HG03460 (cell line): ENCODE measurements at regions not wholly inside any gene's neighbourhood (a gene's known extent, or its start where the extent isn't known, plus 50 kb on each side); places are given as distances from the start of the nearest gene placed in this dataset.
"Not testable (repeated sequence)": the region's sequence is repeated elsewhere in the genome, so short reads cannot be mapped to it uniquely, and the experiment has no call there.

Experiments used
- ATAC-seq: cut with Tn5 transposase; IDR thresholded peaks from one replicate; pipeline ENCODE4 v1.9.1; 2021; ENCODE audit not compliant: unreplicated experiment

DNA sequence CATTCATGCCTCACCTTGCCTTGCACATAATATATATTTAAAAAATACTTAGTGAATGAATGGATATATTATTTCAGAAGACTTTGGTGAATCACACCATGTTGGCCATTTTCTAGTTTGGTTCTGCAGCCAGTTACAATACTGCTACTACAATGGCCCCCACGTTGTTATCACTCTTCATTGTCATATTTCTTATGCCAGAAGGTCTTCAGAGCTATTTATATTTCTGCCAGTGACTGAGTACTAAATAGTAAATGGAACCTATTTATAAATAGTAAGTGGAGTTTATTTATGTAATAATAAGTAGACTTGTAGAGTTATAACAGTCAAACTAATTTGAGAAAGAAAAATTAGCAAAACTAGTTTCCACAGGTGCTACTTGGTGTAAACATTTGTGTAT, 516.6 kb upstream of the SYT4 start:
- no peak for ATAC-seq

DNA sequence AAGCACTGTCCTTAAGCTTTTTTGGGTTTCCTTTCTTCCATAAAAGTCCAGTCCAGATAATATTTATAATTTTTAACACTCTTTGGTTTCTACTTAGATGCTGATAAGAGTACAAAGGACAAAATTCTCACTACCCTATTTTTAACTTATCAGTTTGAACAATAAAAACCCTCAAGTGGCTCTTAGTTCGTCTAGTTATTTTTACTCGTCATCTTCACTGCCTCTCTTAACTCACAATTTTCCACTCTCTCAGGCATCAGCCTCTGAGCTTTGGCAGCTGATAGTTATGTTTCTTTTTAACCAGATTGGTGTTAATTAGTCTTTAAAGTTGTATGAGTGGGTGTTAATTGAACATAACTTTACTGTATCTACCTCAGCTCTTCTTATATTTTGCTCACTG, 517.1 kb upstream of the SYT4 start:
- no peak for ATAC-seq

DNA sequence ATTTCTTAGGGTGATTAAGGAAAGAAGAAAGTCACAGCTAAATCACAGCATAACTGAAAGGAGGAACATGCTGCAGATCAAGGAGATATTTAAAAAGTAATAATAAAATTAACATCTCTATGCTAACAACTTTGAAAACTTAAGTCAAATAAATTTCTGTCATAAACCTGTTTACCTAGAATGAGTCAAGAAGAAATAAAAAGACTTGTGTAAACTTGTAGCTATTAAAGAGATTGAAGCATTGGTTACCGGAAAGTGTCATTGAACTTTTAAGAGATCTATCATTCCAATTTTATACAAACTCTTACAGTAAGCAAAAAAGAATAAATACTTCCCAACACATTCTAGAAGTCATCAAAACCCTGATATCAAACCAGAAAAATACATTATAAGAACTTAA, 520.1 kb upstream of the SYT4 start:
- ATAC-seq = no peak

DNA sequence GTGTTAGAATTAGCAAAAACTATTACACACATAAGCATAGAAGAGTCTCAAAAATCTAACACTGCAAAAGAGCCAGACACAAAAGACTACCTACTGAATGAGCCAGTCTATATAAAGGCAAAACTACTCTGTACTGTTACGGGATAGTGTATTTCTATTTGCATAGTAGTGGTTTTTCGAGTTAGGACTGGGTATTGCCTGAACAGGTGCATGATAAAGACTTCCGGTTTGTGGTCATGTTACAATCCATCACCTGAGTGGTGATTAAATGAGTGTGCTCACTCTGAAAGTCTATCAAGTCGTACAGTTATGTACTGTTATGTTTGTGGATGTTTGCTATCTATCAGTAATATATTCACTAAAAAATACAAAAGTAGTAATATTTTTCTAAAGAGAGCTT, 523.3 kb upstream of the SYT4 start:
- ATAC-seq = no peak

DNA sequence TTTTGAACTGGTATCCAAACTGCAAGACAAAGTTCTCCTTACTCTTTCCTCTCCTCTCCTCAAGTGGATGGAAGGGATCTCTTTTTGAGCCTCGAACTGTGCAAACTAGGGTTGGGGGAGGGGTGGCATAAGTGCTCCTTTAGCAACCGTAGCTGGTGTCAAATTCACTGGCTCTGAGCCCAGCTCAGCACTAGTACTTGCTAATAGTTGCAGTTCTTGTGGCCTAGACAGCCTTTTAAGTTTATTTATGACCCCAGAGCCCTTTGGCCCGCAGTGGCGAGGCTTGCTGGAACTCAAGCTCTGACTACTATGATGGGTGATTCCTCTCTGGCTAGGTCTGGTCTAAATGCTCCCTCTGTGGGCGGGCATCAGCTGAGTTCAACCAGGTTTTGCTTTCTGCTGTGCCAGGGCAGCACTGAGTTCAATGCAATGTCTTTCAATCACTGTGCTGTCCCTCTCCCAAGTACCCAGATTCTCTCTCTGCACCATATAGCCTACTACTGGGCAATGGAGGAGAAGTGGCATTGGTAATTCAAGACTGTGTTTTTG, 528.4 kb upstream of the SYT4 start:
- no peak for ATAC-seq

DNA sequence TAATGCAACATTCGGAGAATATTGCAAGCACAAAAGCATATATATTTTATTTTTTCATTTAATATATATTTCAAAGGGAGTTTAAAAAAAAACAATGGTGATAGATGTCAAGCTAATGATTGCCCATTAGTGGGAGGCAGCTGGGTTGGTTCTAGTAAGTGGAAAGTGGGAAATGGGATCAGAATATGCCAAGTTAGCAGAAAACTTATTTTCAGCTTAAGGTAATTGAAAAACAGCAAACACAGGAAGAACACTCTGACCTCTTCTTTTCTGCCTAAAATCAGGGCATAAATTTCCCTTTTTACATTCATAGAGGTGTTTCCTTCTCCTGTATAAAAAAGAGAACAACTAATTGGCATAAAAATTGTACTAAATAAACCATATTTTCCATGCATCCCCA, 535.3 kb upstream of the SYT4 start:
- ATAC-seq = no peak

DNA sequence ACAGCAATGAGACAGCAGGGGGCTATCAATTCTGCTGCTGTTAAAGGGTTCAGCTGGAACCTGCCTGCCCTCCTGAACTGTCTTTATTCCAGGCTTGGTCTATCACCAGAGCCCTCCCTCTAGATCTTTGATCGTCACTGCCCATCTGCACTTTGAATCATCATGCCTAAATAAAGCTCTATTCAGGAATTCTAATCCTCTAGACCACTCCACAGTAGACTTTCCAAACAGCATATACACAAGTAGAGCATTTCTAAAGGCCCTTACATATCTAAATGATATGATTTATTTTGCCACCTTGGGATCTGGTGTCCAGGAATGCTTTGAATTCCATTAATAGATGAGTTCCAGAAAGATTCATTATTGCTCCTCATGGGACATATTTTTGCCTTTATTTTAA, 542.1 kb upstream of the SYT4 start:
- ATAC-seq = no peak

DNA sequence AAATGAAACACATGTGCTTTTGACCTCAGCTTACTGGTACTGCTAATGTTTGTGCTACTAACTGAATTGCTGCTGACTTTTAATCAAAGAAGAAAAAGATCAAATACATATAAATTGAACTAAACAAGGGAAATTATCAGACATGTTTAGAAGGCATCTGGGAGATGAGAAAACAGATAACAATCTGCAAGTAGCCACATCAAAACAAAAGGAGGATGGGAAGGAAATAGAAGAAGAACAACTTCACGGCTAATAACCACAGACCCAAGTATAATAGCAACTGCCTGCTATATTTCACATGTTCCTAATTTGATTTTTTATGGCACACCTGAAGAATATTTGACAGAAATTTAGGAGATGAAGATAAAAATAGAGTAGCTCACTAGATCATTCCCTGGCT, 542.6 kb upstream of the SYT4 start:
- no peak for ATAC-seq

DNA sequence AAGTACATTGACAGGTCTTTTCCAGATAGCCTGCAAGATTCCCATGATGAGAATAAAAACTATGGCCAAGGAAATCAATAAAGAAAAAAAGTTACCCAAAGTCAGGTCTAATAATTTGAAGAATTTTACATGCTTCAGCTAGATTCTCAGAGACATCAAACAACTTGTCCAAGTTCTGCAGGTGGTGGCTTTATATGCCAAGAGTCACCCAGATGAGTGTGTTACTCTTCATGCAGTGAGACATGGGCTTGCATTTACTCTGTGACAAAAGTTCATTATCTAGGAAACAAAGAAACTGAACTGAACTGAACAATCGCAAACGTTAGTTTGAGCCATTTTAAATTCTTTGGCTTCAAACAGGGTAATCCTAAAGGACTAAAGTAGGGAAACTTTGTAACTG, 548.5 kb upstream of the SYT4 start:
- no peak for ATAC-seq

DNA sequence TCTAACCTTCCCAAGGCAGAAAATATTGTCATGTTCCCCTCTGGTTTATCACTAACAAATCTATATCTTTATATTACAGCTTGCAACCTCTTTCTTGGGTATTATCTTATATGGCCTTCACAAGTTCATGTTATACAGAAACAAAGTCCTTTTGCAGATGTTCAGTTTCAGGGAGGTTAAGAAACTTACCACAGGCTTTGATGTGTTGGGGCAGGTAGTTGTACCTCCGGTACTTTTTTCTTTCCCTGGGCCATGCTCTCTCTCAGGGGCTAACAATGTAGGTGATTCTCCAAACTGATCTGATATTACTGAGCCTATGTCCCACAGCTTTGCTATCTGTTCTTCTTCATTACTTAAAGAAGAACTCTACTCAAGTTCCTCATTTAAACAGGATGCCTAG, 548.9 kb upstream of the SYT4 start:
- no peak for ATAC-seq

DNA sequence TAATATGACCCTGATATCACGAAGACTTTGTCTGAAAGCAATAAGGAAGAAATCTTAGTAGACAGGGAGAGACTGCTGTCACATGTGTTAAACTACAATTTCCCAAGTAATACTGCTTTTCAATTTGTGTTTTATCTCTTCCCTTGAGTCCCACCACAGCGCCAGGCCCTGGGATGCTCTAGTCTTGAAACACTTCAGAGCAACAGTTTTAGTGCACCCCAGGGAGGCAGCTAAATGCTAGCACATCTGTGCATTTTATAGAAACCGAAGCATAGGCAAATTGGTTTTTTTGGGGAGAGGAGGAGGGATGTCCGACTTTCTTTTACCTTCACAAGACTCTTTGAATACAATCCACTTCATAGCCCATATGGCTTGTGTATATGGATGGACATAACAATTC, 550.0 kb upstream of the SYT4 start:
- no peak for ATAC-seq

DNA sequence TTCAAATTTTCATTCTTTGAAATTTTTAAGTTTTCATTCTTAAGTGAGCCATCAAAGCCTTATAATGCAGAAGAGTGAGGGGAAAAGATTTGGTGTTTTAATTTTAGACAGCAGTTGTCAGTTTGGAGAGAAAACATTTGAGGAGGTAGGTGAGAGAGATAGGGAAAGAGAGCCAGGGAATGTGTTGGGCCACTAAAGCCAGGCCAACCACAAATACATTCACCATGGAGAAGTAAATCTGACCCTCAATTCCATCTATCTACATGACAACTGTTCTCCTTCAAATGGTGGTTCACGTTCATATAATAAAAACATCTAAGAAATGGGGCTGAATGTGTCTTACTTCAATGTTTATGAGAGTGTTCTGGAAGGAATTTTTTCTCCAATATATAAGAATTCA, 553.0 kb upstream of the SYT4 start:
- no peak for ATAC-seq

DNA sequence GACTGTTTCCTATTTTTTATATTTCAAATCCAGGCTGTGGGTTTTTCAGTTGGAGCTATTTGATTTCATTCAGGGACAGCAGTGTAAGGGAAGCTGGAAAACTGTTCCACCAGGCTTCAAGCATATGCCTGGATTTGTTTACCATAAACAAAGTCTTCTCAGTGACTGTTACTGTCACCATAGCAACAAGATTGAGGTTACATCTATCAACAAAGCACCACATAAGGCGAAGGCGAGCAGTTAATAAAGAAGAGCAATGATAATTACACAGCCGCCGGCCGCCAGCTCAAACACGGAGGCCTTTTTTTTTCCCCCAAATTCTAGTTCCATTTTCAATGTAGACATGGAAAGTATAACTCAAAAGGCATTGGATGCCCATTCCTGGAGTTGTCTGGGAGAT, 553.7 kb upstream of the SYT4 start:
- no peak for ATAC-seq

DNA sequence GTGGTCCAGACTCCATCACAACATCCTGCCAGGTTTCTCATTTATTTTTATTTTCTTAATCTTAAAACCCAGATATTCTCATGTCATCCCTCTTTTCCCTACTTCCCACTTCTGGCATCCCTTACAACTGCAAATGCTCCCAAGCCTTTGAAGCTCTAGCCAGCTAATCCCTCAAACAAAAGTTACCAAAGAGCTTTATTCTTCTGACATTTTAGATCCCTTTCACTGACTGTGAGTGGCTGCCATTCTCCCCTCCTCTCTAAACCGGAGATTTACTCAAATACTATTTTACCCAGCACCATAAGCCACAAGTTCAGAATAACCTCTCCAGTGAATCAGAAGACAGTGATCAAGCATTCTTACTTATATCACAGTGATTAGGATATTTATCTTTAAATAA, 569.0 kb upstream of the SYT4 start:
- ATAC-seq = no peak

DNA sequence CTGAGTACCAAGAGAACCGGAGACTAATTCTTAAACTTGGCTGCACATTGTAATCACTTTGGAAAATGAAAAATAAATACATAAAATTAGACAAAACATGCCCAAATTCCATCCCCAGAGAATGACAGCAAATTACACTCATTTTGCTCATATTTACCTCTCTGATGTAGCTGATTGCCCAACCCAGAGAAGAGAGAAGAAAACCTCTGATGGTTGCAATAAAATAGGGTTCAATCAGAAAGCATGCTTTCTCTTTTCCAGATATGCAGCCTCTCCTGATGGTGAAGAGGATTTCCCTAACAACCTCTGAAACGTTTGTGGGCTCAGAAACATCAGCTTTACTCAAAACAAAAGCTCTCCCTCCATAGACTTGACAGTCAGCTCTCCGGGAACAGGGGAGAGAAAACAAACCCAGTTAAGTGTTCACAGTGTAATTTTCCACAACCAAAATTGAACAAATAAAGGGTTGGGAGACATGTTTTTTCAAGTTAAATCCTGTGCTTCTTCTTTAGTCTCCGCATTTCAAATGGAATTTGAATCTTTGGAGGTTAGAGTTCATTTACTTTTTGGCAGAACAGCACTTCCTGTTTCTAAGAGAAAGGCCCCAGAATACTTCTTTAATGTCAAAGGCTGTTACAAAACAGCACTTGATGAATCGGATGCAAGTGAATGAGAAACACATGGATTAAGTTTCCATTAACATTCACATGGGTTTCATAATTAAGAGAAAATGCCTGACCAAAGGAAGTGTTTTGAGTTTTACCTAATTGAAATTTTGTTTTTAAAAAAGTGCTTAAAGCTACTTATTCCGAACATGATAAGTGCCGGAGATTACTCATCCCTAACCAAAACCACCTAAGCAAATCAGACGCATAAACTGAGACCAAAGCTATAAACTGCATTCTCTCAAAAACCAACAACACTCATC, 570.1 kb upstream of the SYT4 start:
- ATAC-seq = no peak

DNA sequence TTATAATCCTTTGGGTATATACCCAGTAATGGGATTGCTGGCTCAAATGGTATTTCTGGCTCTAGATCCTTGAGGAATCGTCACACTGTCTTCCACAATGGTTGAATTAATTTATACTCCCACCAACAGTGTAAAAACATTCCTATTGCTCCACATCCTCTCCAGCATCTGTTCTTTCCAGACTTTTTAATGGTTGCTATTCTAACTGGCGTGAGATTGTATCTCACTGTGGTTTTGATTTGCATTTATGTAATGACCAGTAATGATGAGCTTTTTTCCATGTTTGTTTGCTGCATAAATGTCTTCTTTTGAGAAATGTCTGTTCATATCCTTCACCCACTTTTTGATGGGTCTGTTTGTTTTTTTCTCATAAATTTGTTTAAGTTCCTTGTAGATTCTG, 572.5 kb upstream of the SYT4 start:
- not testable (repeated sequence) for ATAC-seq

DNA sequence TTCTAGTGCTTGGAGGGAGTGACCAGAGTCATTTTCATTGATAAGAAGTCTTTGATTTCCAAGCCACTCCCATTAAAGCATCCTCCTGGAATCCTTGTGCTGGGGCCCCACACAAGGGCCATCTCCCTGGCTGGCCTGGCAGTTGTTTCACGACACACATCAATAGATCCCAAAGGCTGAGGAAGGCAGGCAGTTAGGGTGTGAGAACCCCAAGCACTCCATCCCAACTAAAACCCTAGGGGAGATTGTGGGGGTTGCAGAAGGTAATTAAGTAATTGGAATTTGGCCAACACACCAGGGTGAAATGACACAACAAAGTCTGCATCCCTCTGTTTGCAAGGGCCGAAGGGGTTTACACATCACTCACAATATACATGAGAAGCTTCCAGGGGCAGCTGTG, 578.1 kb upstream of the SYT4 start:
- ATAC-seq = no peak

DNA sequence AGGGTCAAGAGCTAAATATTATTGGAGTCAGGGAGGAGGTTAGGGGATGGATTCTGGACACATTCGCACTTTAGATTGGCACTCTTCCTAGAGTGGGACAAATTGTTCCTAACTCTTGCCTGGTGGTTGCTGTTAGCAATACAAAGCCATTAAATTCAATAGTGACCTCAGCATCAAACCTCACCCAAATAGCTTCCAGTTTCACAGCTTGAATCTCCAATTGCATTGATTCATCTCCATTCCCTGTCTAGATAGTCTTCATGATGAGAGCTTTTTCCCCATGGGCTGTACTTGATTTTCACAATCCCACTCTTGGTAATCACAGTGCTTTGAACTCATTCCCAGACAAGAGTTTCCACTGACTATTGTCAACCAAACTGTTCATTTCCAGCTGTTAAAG, 585.9 kb upstream of the SYT4 start:
- no peak for ATAC-seq

DNA sequence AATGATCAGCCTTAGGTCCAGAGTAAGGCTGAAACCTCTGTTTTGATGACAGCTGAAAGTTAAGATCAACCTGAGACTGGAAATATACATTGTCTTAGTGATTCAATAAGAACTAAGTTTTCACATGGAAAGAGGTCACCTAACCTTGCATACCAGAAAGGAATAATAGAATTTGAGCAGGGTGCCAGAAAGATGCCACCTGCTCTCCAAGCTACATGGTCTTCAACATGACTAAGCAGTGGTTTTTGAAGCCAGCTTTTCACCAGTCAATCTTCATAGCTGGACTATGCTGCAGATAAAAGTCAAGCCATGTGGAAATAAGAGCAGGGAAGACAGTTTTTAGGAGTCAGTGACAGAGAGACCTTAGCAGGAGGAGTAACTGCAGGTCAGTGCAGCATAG, 589.4 kb upstream of the SYT4 start:
- ATAC-seq = no peak

DNA sequence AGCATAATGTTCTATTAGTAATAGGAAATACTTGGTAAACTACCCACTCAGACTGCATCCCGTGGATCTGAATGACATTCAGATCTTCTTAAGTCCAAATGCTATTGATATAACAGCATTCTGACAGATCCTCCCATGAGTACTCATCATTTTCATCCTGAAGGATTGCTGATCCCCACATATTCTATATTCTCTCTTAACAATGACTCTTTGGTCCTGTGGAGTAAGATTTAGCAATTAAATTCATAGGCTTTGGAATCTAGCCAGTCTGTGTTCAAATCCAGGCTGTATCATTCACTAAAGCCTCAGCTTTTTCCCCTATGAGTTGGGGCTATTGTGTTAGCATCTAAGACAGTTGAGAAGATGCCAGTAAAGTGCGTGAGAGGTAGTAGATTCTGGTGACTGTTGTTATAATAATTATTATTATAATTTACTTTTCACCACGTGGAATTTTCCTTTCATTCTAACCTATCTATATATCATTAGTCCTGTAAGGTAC, 591.3 kb upstream of the SYT4 start:
- ATAC-seq = no peak

DNA sequence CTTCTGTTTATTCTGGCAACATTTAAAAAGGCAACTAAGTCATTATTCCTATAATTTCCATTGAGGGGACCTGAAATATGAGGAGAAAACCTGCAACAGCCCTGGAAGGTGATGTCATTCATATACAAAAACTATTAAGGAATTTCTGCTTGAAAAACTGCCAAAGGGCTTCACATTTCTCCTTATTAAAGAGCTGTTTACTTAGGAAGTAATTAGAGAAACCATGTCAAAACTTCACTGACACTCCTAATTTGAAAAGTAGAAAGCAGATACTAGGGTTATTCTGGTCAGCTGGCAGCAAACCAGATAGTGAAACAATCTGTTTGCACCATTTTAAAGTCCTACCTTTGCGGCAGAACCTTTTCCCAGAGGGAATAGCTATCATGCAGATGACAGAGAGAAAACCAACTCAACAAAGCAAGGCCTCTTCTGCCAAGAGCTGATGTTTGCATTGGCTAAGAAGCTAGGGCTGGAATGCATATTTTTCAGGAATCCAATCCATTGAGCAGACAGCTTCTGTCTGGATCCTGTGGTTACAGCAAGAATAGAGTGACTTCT, 592.2 kb upstream of the SYT4 start:
- ATAC-seq = no peak

DNA sequence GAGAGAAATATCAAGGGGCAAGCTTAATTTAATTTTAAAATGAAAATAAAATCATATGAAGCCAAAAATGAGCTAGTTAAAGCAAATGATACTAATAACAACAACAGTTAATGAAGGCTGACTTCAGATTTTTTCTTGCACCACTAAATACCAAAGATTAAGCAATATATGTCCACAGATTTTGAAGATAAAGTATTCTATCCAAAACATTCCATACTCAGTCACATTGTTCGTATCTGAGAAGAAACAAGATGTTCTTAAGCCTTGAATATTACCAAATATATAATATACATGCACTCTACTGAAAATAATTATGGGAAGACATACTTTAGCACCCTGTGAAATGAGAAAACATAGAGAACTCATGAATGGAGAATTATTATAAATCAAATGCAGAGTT, 593.3 kb upstream of the SYT4 start:
- no peak for ATAC-seq
